NCI-H226 (cell line): ENCODE measurements at regions not wholly inside any gene's neighbourhood (a gene's known extent, or its start where the extent isn't known, plus 50 kb on each side); places are given as distances from the start of the nearest gene placed in this dataset.
"Not testable (repeated sequence)": the region's sequence is repeated elsewhere in the genome, so short reads cannot be mapped to it uniquely, and the experiment has no call there.

Source experiments
- DNase-seq: peaks from one replicate; pipeline ENCODE4 v3.0.0-alpha.2; 2015

DNA sequence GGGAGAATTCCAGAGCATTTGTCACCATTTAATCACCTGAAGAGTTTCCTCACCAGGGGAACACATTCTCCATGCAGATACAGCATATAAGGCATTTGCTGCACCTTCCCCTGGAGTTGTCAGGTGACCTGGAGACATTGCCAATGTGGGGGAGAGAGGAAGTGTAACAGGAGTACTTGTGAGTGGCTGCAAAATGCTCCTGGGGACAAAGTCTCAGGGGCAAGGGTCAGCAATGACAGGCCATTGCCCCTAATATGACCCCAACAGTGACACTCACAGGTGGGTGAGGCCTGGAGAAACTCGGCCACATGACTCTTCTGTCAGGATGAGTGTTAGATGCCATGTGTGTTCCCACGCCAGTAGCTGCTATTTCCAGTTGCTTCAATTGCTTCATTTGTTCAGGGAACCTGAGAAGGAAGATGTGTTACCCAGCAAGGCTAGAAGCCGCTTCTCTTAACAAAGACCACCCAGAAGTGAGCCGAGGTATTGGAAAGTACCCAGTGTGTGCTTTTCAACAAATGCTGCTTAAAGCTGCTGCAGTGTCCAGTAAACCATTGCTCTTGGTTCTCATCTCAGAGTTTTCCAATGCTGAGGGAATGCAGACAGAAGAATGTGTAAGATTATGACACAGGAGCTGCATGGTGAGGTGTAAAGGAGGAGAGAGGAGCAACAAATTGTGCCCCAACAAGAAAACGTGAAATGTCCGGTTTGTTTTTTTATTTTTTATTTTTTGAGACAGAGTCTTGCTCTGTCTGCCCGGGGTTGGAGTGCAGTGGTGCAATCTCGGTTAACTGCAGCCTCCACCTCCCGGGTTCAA is 128.2 kb upstream of the SLC44A1 start:
- no peak for DNase-seq

- no peak for DNase-seq
Observed at GRCh38 chr9:105117234-105117633, 127.2 kb upstream of the SLC44A1 start.

- no peak for DNase-seq
Observed at GRCh38 chr9:105118636-105119035, 125.8 kb upstream of the SLC44A1 start.

DNA sequence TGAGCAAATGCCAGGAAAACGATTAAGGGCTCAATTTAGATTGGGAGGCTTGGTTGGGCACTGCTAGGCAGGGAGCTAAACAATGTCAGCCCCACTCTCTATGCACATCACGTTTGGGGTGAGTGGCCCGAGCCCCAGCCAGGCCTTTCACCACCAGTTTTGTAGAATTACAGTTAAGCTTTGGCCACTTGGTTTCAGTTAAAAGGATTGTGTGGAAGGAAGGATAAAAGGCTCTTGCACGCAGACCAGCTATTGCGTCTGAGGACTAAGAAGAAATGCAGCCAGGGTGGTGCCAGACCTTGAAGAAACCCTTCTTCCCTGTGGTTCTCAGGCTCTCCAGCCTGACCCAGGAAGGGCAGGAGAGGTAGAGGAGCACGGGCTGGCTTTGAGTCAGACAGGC is 125.3 kb upstream of the SLC44A1 start:
- DNase-seq: no peak

DNA sequence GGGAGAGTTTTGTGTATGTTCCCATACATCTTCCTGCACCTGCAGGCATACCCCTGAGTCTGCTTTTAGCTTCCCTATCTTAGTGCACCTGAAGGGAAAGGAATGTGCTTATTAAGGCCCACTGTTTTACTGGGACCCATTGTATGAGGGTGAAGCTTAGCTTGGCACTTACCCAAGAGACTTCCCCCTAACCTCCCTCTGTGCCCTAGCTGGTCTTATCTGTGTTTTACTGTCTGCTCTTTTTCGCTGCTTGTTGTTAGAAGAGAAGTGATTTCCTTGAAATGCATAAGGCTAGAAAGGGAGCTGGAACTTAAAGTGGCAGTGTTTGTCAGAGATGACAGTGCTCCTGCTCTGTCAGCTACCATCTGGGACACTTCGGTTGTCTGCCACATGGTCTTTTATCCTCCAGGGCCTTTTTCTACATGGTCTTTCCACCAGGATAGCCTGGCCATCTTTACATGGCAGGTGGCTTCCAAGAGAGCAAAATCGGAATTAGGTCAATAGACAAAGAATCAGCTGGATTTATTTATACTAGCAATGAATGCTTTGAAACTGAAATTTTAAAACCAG is 122.5 kb upstream of the SLC44A1 start:
- no peak for DNase-seq

- not testable (repeated sequence) for DNase-seq
Observed at GRCh38 chr9:105124598-105124997, 119.9 kb upstream of the SLC44A1 start.

DNA sequence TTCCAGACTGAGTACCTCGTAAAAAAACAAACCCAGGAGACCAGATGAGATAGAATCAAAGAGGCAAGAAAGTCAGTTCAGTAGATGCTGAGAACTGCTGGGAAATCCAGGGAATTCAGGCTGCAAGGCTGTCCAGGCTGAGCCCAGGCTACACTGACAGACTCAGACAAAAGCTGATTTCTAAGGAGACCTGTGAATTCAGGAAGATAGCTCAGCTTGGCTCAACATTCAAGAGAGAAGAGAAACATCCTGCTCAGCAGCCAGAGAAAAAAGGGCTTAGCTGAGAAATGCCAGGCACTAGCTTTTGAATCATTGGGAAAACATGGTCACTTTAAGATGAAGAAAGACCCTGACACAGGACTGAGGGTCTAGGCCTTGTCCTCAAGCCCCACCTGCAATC is 118.2 kb upstream of the SLC44A1 start:
- peak; percentile 19 for DNase-seq

DNA sequence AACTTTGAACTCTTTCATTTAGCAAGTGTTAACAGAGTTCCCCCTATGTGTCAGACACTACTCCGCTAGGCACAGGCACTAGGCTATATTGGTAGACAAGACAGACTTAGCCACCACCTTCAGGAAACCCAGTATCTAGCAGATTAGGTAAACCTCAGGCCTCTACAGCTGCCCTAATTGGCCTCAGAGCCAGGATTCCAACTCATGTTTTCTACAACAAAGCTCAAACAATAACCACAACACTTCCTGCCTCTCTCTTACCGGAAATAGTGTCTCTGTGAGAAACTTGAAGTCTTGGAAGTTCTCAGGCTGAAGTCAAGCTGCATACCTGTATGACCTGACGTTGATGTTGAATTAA is 116.6 kb upstream of the SLC44A1 start:
- peak; percentile 91 for DNase-seq

- DNase-seq: no peak
Observed at GRCh38 chr9:105128908-105129600, 115.4 kb upstream of the SLC44A1 start.

DNA sequence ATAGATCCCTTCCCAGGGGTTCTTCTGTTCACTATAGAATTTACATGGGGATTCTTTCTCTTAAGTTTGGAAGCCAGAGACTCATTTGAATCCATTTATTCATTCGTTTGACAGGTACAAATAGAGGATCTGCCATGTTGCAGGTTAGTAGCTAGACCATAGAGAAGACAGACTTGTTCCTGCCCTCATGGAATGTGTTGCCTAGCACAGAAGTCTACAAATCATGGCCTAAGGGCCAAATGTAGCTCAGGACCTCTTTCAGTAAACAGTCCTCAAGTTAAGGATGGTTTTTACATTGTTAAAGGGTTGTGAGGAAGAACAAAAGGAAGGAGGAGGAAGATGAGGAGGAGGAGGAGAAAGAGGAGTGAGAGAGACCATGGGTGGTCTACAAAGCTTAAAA is 114.7 kb upstream of the SLC44A1 start:
- no peak for DNase-seq

GRCh38 chr9:105131981-105132380 is 112.5 kb upstream of the SLC44A1 start:
- no peak for DNase-seq

DNA sequence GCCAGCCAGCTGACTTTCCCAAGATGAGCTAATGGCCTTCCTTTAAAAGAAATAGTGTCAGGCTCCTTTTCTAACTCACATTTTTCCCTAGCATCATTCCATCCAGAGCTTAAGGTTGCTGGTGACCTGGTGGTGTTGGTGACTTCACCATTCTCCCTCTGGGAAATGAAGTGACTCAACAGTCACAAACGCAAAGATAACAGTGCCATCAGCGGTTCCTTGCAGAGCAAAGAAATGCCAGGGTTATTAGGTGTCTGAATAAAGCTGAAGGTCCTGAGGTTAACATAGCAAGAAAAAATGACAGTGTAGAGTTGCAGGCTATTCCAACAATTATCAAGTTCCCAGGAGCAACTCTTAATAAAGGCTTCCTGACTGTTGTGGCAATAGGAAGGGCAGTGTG is 111.8 kb upstream of the SLC44A1 start:
- peak; percentile 65 for DNase-seq

GRCh38 chr9:105138306-105138801 is 106.1 kb upstream of the SLC44A1 start:
- DNase-seq: no peak

DNA sequence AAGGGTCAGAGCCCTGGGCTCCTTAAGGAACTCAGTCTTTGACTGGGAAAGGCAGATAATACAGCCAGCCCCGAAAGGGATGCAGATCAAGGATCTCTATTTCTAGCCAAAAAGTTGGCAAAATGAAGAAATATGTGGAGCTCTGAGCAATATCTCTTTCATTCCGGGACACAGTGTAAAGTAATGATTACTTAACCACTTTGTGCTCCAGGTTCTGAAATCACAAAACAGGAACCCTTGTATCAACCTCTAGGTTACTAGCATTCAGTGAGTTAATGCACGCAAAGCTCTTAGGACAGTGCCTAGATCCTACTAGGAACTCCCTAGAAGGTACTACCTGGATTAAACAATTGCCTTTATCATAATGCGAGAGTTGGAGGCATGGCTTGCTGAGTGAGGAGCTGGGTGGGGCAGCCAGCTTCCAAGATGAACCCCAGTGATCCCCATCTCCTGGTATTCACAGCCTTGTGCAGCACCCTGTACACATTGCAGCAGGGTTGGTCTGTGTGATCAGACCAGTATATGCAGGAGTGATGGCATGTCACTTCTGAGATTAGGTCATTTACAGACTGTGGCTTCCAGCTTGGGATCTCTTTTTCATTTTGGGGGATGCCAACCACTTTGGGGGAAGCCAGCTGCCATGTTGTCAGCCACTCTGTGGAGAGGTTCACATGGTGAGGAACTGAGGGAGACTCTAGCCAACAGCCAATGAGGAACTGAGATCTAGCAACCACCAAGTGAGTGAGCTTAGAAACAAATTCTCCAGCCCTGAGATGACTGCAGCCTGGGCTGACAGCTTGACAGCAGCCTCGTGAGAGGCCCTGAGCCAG is 103.1 kb upstream of the SLC44A1 start:
- no peak for DNase-seq

DNA sequence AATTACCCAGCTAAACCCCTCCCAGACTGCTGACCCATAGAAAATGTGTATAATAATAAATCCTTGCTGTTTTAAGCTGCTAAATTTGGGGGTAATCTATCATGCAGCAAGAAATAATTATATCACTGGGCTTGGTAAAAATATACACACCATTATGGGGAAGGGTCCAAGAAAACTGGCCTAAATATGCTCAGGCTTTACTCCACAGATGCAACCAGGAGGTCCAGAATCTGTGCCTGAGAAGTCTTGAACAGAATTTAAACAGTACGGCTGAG is 102.5 kb upstream of the SLC44A1 start:
- no peak for DNase-seq

GRCh38 chr9:105142406-105143135 is 101.9 kb upstream of the SLC44A1 start:
- peak; percentile 29 for DNase-seq

DNA sequence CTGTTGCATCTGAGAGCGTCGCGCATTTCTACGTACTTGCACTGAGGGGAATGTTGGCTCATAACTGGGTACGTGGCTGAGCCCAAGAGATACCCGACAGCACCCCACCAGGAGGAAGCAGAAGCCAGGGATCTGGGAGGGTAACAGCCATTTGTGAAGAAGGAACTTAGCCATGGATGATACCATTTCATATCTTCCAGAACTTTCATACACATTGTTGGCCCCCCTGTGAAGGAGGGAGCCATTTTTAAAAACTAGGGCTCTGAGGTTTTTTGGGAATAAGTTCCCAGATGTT is 101.4 kb upstream of the SLC44A1 start:
- DNase-seq: no peak

DNA sequence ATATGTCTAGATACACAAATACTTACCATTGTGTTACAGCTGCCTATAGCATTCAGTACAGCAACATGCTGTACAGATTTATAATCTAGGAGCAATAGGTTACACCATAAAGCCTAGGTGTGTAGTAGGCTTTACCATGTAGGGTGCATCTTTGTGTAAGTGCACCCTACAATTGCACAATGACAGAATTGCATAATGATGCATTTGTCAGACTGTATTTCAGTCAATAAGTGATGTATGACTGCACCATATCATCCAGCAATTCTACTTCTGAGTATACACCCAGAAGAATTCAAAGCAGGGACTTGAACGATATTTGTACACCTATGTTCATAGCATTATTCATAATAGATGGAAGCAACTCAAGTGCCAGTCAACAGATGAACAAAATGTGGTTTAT is 100.4 kb upstream of the SLC44A1 start:
- DNase-seq: no peak

DNA sequence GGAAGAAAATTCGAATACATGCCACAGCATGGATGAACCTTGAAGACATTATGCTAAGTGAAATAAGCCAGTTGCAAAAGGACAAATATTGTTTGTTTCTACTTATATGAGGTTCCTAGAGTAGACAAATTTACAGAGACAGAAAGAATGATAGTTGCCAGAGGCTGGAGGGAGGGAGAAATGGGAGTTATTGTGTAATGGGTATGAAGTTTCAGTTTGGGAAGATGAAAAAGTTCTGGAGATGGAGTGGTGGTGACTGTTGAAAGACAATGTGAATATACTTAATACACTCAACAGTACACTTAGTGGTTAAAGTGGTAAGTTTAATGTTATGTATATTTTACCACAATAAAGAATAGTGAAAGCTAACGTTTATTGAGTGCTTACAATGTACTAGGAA is 99.6 kb upstream of the SLC44A1 start:
- DNase-seq: no peak

- DNase-seq: no peak
Observed at GRCh38 chr9:105146677-105147076, 97.8 kb upstream of the SLC44A1 start.

GRCh38 chr9:105147110-105147871 is 97.2 kb upstream of the SLC44A1 start:
- no peak for DNase-seq

- no peak for DNase-seq
Observed at GRCh38 chr9:105148328-105149006, 96.0 kb upstream of the SLC44A1 start.
